Keratinocyte (primary cell): ENCODE measurements at regions not wholly inside any gene's neighbourhood (a gene's known extent, or its start where the extent isn't known, plus 50 kb on each side); places are given as distances from the start of the nearest gene placed in this dataset.

Experiments used
- DNase-seq: peaks from one replicate; pipeline ENCODE4 v3.0.0-alpha.2; 2011; ENCODE audit warnings: low read depth, missing footprints, low spot score
- FAIRE-seq: peaks from 2 replicates; lab custom pipeline; 2011; peaks lifted over from hg19 to GRCh38; lab: Jason Lieb, UNC
- H2AFZ ChIP-seq: 2 replicates; pipeline ENCODE4 v1.6.0; 2012; ENCODE audit warnings: low read length, control low read depth, inconsistent platforms; ENCODE audit not compliant: control insufficient read depth
- H3K27ac ChIP-seq: 2 replicates; pipeline ENCODE4 v1.5.1; 2011; ENCODE audit warnings: low read length; ENCODE audit not compliant: control insufficient read depth, insufficient read depth
- H3K27me3 ChIP-seq: 3 replicates; pipeline ENCODE4 v1.6.0; 2011; ENCODE audit warnings: low read length; ENCODE audit not compliant: control insufficient read depth, insufficient read depth; ENCODE audit errors: extremely low read depth
- H3K36me3 ChIP-seq, 2 experiments: 2 replicates in 1 of 2; 3 replicates in 1 of 2; pipeline ENCODE4 v1.5.1; 2011; ENCODE audit warnings: low read length in 2 of 2, mild to moderate bottlenecking in 1 of 2; ENCODE audit not compliant: control insufficient read depth in 2 of 2, insufficient read depth in 2 of 2; ENCODE audit errors: extremely low read depth in 1 of 2
- H3K4me1 ChIP-seq: 3 replicates; pipeline ENCODE4 v1.5.1; 2011; ENCODE audit warnings: low read length; ENCODE audit not compliant: control insufficient read depth, insufficient read depth; ENCODE audit errors: extremely low read depth
- H3K4me2 ChIP-seq: 3 replicates; pipeline ENCODE4 v1.6.0; 2011; ENCODE audit warnings: low read depth, low read length; ENCODE audit not compliant: control insufficient read depth, insufficient read depth; ENCODE audit errors: extremely low read depth
- H3K4me3 ChIP-seq, 3 experiments: fragments of 200-600 bp in 1 of 3; sonication (generic) in 1 of 3; 2 replicates in 2 of 3; 3 replicates in 1 of 3; pipeline ENCODE4 v1.5.1; 2011 to 2016; ENCODE audit warnings: low read length in 3 of 3, mild to moderate bottlenecking in 3 of 3, control low read depth in 2 of 3, inconsistent platforms in 1 of 3, low read depth in 1 of 3, mixed read lengths in 1 of 3, mixed run types in 1 of 3, moderate library complexity in 1 of 3; ENCODE audit not compliant: control insufficient read depth in 2 of 3, insufficient read depth in 2 of 3; ENCODE audit errors: extremely low read depth in 1 of 3
- H3K79me2 ChIP-seq: 2 replicates; pipeline ENCODE4 v1.6.0; 2012; ENCODE audit warnings: low read length; ENCODE audit not compliant: control insufficient read depth, insufficient read depth
- H3K9ac ChIP-seq: 3 replicates; pipeline ENCODE4 v1.6.0; 2011; ENCODE audit warnings: low read length; ENCODE audit not compliant: control insufficient read depth, insufficient read depth; ENCODE audit errors: extremely low read depth
- H3K9me1 ChIP-seq: 3 replicates; pipeline ENCODE4 v1.6.0; 2011; ENCODE audit warnings: low read length; ENCODE audit not compliant: control insufficient read depth, insufficient read depth; ENCODE audit errors: extremely low read depth
- H3K9me3 ChIP-seq: 2 replicates; pipeline ENCODE4 v1.5.1; 2012; ENCODE audit warnings: low read depth, low read length; ENCODE audit not compliant: control insufficient read depth
- H4K20me1 ChIP-seq: 3 replicates; pipeline ENCODE4 v1.6.0; 2011; ENCODE audit warnings: low read length; ENCODE audit not compliant: control insufficient read depth, insufficient read depth; ENCODE audit errors: extremely low read depth
- CTCF ChIP-seq, 3 experiments: IDR thresholded peaks in 1 of 3; conservative IDR thresholded peaks in 1 of 3; optimal IDR thresholded peaks in 1 of 3; 2 replicates in 2 of 3; 3 replicates in 1 of 3; pipeline versions ENCODE3 to v1.5.1; 2011; ENCODE audit warnings: low read length in 3 of 3, mild to moderate bottlenecking in 3 of 3, moderate library complexity in 2 of 3, control low read depth in 1 of 3, inconsistent platforms in 1 of 3; ENCODE audit not compliant: insufficient read depth in 2 of 3; ENCODE audit errors: extremely low read depth in 1 of 3
- EZH2 ChIP-seq: IDR thresholded peaks from one replicate; pipeline ENCODE4 v1.6.1; 2012; ENCODE audit warnings: inconsistent platforms, mild to moderate bottlenecking, low read length, moderate library complexity
- dilution Hi-C: fragments of 300-500 bp; cut with MboI; formaldehyde crosslinking; loops from one replicate; pipeline ENCODE4 v1.7.0; 2020; ENCODE audit warnings: low sequenced_read_pairs; ENCODE audit not compliant: extremely low pct_ligation_motif_present

GRCh38 chr13:105630431-105630830 is 905.0 kb downstream of the EFNB2 start:
- Histone ChIP-seq H3K9me1 (no peaks in the 10 kb centered on the region), H3K9me3 (no peaks in the 10 kb centered on the region), H3K9ac (no peak overlapping the region), H3K36me3 (no peaks in the 10 kb centered on the region), H3K27ac (no peak overlapping the region), H2AFZ (no peak overlapping the region), H4K20me1 (no peaks in the 10 kb centered on the region), H3K4me3 (no peak overlapping the region), H3K4me1 (no peaks in the 10 kb centered on the region), H3K4me2 (no peak overlapping the region), H3K79me2 (no peaks in the 10 kb centered on the region), H3K27me3 (no peaks in the 10 kb centered on the region)
- TF ChIP-seq EZH2 (no peak), CTCF (optimal IDR thresholded peaks at IDR 0.05 in 1 of 3, IDR thresholded peaks at IDR 0.05 in 1 of 3, conservative IDR thresholded peaks at IDR 0.05 in 1 of 3; ENCODE audit: extremely low read depth in 1 of 3, insufficient read depth in 2 of 3, low read length in 3 of 3) (no peak)
- no peak for FAIRE-seq
- DNase-seq, result no peak
- dilution Hi-C loops, result no loop called here

GRCh38 chr13:105627270-105627669 is 908.2 kb downstream of the EFNB2 start:
- no peak overlapping the region for H3K27ac ChIP-seq
- no peaks in the 10 kb centered on the region for H3K9me3 ChIP-seq
- H3K36me3 ChIP-seq, result no peaks in the 10 kb centered on the region
- H3K4me3 ChIP-seq, result no peak overlapping the region
- H4K20me1 ChIP-seq, result no peaks in the 10 kb centered on the region
- H3K27me3 ChIP-seq, result no peaks in the 10 kb centered on the region
- H3K79me2 ChIP-seq, result no peaks in the 10 kb centered on the region
- no peak for DNase-seq
- no peak overlapping the region for H3K9ac ChIP-seq
- TF ChIP-seq CTCF (optimal IDR thresholded peaks at IDR 0.05 in 1 of 3, IDR thresholded peaks at IDR 0.05 in 1 of 3, conservative IDR thresholded peaks at IDR 0.05 in 1 of 3; ENCODE audit: extremely low read depth in 1 of 3, insufficient read depth in 2 of 3, low read length in 3 of 3), result no peak
- TF ChIP-seq EZH2, result no peak
- H3K9me1 ChIP-seq, result no peaks in the 10 kb centered on the region
- H2AFZ ChIP-seq, result no peak overlapping the region
- H3K4me1 ChIP-seq, result no peaks in the 10 kb centered on the region
- no peak overlapping the region for H3K4me2 ChIP-seq
- dilution Hi-C loops, result no loop called here
- FAIRE-seq, result no peak
